Activated CD8-positive, alpha-beta T cell treated with anti-CD3 and anti-CD28 coated beads, Interleukin-2, amount 10 ng/mL, durations not matched to agents 7 days and 5 days (primary cell): ENCODE measurements at regions not wholly inside any gene's neighbourhood (a gene's known extent, or its start where the extent isn't known, plus 50 kb on each side); places are given as distances from the start of the nearest gene placed in this dataset.

Experiments
- ATAC-seq: fragments of 150-1000 bp; cut with Tn5 transposase; one replicate; pipeline ENCODE4 v1.10.0; 2021; ENCODE audit warnings: moderate library complexity
- CTCF ChIA-PET: fragments of 350-600 bp; sonication (Branson Sonifier 250); formaldehyde crosslinking; loops from one replicate; lab custom pipeline; 2021; ENCODE audit warnings: antibody characterized with exemption; lab: Charles Lee
- POLR2A ChIA-PET: fragments of 350-600 bp; sonication (Branson Sonifier 250); formaldehyde crosslinking; loops from one replicate; lab custom pipeline; 2021; ENCODE audit warnings: antibody characterized with exemption; lab: Charles Lee
- DNase-seq: peaks from one replicate; pipeline ENCODE4 v3.0.0-alpha.2; 2020
- H3K27ac Mint-ChIP-seq: one replicate; pipeline ENCODE4 v1.8.0; 2021; ENCODE audit warnings: mild to moderate bottlenecking, mixed read lengths
- H3K27me3 Mint-ChIP-seq: one replicate; pipeline ENCODE4 v1.8.0; 2021; ENCODE audit warnings: low read depth, mixed read lengths
- H3K36me3 Mint-ChIP-seq: one replicate; pipeline ENCODE4 v1.8.0; 2021; ENCODE audit warnings: low read depth, mixed read lengths
- H3K4me1 Mint-ChIP-seq: one replicate; pipeline ENCODE4 v1.8.0; 2021; ENCODE audit warnings: low read depth, mixed read lengths
- H3K4me3 Mint-ChIP-seq: one replicate; pipeline ENCODE4 v1.8.0; 2021; ENCODE audit warnings: mild to moderate bottlenecking, mixed read lengths
- H3K9me3 Mint-ChIP-seq: one replicate; pipeline ENCODE4 v1.8.0; 2022; ENCODE audit warnings: mixed read lengths; ENCODE audit not compliant: insufficient read depth

DNA sequence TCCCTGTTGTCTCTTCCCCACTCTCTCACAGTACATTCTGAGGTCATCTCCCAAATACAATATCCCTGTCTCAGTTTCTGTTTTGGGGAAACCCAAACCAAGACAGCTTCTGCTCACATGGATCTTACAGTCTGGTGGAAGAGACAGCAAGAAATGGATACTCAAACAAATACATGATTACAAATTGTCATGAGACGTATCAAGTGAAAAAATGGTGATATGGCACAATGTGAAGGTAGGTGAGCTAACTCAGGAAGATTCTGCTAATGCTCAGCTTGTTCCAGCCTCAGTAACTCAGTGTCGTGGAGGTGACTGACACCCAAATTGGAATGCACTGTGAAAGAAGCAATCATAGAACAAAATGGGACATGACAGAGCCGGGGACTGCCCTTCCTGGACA lies 68.3 kb downstream of the CHST1 start:
- ATAC-seq (no peak), DNase-seq (no peak)
- Mint-ChIP-seq H3K4me3 (no peak overlapping the region), H3K4me1 (no peaks in the 10 kb centered on the region), H3K36me3 (no peaks in the 10 kb centered on the region), H3K9me3 (no peaks in the 10 kb centered on the region), H3K27me3 (no peaks in the 10 kb centered on the region), H3K27ac (no peak overlapping the region)
- ChIA-PET CTCF (no interaction called here), POLR2A (no interaction called here)

DNA sequence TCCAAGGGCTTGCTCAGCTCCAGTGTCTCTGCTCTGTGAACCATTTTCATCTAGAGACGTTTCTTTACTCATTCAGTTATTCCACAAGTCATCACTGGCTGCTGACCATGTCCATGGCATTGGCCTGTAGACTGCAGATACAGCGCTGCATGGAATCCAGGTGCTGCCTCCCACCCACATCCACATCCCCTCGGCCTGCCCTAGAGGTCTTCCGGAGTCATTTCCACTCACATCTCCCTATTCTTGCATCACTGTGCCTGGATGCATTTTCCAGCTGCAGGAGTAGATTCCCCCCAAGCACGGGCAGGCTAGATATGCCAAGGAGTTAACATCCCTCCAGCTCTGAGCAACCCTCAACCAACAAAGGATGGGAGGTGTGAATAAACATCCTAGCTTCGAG lies 68.9 kb downstream of the CHST1 start:
- Mint-ChIP-seq H3K27ac (no peak overlapping the region), H3K4me3 (no peak overlapping the region), H3K36me3 (no peaks in the 10 kb centered on the region), H3K4me1 (no peaks in the 10 kb centered on the region), H3K27me3 (no peaks in the 10 kb centered on the region), H3K9me3 (no peaks in the 10 kb centered on the region)
- ATAC-seq (no peak), DNase-seq (no peak)
- ChIA-PET POLR2A (no interaction called here), CTCF (no interaction called here)

DNA sequence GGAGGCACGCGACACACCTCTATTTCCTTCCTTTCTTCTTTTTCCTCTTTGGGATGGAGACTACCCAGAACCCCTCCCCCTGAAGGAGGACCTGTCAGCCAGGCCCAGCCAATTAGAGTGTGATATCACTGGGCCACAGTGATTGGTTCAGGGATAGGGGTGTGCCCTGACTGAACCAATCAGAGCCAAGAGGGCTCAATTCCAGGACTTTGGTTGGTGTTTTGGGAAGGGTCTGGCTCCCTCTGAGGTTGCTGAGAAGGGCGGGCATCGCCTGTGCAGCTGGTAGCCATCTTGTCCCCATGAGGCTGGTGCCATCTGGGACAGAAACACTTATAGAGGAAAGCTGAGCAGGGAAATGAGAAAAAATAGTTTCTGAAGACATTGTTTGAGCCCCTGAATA lies 71.4 kb downstream of the CHST1 start:
- H3K9me3 Mint-ChIP-seq: no peaks in the 10 kb centered on the region
- H3K27ac Mint-ChIP-seq: no peak overlapping the region
- no peaks in the 10 kb centered on the region for H3K4me1 Mint-ChIP-seq
- no peak for DNase-seq
- no peak overlapping the region for H3K4me3 Mint-ChIP-seq
- H3K27me3 Mint-ChIP-seq: no peaks in the 10 kb centered on the region
- ChIA-PET CTCF (no interaction called here), POLR2A (no interaction called here)
- no peak for ATAC-seq
- H3K36me3 Mint-ChIP-seq: no peaks in the 10 kb centered on the region

- H3K27ac Mint-ChIP-seq: no peak overlapping the region
- ATAC-seq: no peak
- no peaks in the 10 kb centered on the region for H3K9me3 Mint-ChIP-seq
- no peaks in the 10 kb centered on the region for H3K27me3 Mint-ChIP-seq
- POLR2A ChIA-PET: no interaction called here
- CTCF ChIA-PET: interaction anchor here (1.1 kb wide), 1 partner anchor 8 kb away, joined by 3 read pairs; no protein-coding TSS in a partner anchor
- no peak overlapping the region for H3K4me3 Mint-ChIP-seq
- H3K36me3 Mint-ChIP-seq: no peaks in the 10 kb centered on the region
- no peak for DNase-seq
- no peaks in the 10 kb centered on the region for H3K4me1 Mint-ChIP-seq
Measured at GRCh38 chr11:45592636-45593035, 72.8 kb downstream of the CHST1 start.

DNA sequence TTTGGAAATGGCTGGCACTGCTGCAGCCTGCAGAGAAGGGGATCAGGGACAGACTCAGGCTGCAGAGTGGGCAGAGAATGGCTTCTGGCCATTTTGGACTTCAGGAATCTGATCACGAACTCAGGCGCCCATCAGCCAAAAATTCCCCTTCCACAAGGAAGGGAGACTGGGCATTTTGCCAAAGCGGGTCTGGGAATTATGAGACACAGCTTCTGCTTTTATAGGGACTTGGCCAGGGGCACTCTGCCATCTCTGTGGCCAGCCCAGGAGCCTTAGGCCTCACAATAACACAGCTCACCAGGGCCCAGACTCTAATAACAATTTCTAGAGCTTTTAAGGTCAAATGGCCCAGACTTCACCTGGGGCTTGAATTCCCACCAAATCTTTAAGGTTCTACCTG lies 74.7 kb downstream of the CHST1 start:
- ATAC-seq (no peak), DNase-seq (no peak)
- CTCF ChIA-PET: interaction anchor here (1.2 kb wide), 1 partner anchor 181 kb away, joined by 3 read pairs; no protein-coding TSS in a partner anchor
- no peaks in the 10 kb centered on the region for H3K4me1 Mint-ChIP-seq
- POLR2A ChIA-PET: no interaction called here
- peaks cover 6% of the 10 kb centered on the region for H3K27me3 Mint-ChIP-seq
- H3K9me3 Mint-ChIP-seq: no peaks in the 10 kb centered on the region
- H3K4me3 Mint-ChIP-seq: no peak overlapping the region
- H3K36me3 Mint-ChIP-seq: no peaks in the 10 kb centered on the region
- H3K27ac Mint-ChIP-seq: no peak overlapping the region

- Mint-ChIP-seq H3K4me3 (no peak overlapping the region), H3K36me3 (no peaks in the 10 kb centered on the region), H3K27me3 (peaks cover 10% of the 10 kb centered on the region), H3K27ac (no peak overlapping the region), H3K4me1 (no peaks in the 10 kb centered on the region), H3K9me3 (no peaks in the 10 kb centered on the region)
- no peak for DNase-seq
- ATAC-seq: no peak
- CTCF ChIA-PET: no interaction called here
- POLR2A ChIA-PET: no interaction called here
Measured at GRCh38 chr11:45585205-45585604, 80.2 kb downstream of the CHST1 start.

GRCh38 chr11:45583981-45584566 lies 81.3 kb downstream of the CHST1 start:
- POLR2A ChIA-PET: no interaction called here

GRCh38 chr11:45580399-45580798 lies 85.0 kb downstream of the CHST1 start:
- CTCF ChIA-PET: no interaction called here
- H3K27me3 Mint-ChIP-seq: peaks cover 4% of the 10 kb centered on the region
- no peaks in the 10 kb centered on the region for H3K36me3 Mint-ChIP-seq

More at GRCh38 chr11:45583981-45584566, 81.3 kb downstream of the CHST1 start:
- no peak for DNase-seq
- Mint-ChIP-seq H3K9me3 (no peaks in the 10 kb centered on the region), H3K4me1 (no peaks in the 10 kb centered on the region), H3K4me3 (no peak overlapping the region), H3K36me3 (no peaks in the 10 kb centered on the region), H3K27ac (no peak overlapping the region), H3K27me3 (peaks cover 10% of the 10 kb centered on the region)
- CTCF ChIA-PET: no interaction called here
- ATAC-seq: no peak

GRCh38 chr11:45578316-45578715 lies 87.1 kb downstream of the CHST1 start:
- no peaks in the 10 kb centered on the region for H3K4me1 Mint-ChIP-seq
- no peak overlapping the region for H3K27ac Mint-ChIP-seq
- H3K9me3 Mint-ChIP-seq: no peaks in the 10 kb centered on the region
- no peak for DNase-seq
- POLR2A ChIA-PET: no interaction called here
- H3K4me3 Mint-ChIP-seq: no peak overlapping the region
- no peak for ATAC-seq
- H3K36me3 Mint-ChIP-seq: no peaks in the 10 kb centered on the region
- CTCF ChIA-PET: no interaction called here
- H3K27me3 Mint-ChIP-seq: peaks cover 4% of the 10 kb centered on the region

More at GRCh38 chr11:45580399-45580798, 85.0 kb downstream of the CHST1 start:
- Mint-ChIP-seq H3K9me3 (no peaks in the 10 kb centered on the region), H3K27ac (no peak overlapping the region), H3K4me3 (no peak overlapping the region), H3K4me1 (no peaks in the 10 kb centered on the region)
- DNase-seq (peak; percentile 23), ATAC-seq (no peak)
- POLR2A ChIA-PET: no interaction called here

GRCh38 chr11:45577752-45578151 lies 87.7 kb downstream of the CHST1 start:
- CTCF ChIA-PET: no interaction called here
- Mint-ChIP-seq H3K27ac (no peak overlapping the region), H3K36me3 (no peaks in the 10 kb centered on the region), H3K27me3 (peaks cover 4% of the 10 kb centered on the region), H3K9me3 (no peaks in the 10 kb centered on the region), H3K4me1 (no peaks in the 10 kb centered on the region), H3K4me3 (no peak overlapping the region)
- DNase-seq (no peak), ATAC-seq (no peak)
- POLR2A ChIA-PET: no interaction called here

- Mint-ChIP-seq H3K36me3 (no peaks in the 10 kb centered on the region), H3K4me3 (no peak overlapping the region), H3K27ac (no peak overlapping the region), H3K27me3 (peaks cover under 1% of the 10 kb centered on the region), H3K9me3 (no peaks in the 10 kb centered on the region), H3K4me1 (no peaks in the 10 kb centered on the region)
- ChIA-PET POLR2A (no interaction called here), CTCF (no interaction called here)
- no peak for ATAC-seq
- DNase-seq: no peak
Measured at GRCh38 chr11:45576461-45577215, 88.8 kb downstream of the CHST1 start.

DNA sequence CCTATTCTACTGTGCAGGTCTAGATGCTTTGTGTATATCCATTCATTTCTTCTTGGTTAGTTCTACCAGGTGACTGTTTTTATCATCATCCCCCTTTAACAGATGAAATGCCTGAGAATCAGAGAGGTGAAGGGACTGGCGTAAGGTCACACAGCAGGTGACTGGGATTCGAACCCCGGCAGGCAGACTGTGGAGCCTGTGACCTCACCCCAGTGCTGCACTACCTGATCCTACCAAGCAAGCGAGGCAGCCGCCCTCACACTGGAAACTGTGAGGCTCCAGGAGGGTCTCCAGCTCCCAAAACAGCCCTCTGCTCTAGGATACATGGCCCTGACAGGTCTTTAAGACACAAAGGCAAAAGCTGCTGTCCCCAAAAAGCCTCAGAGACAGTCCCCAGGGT lies 91.7 kb downstream of the CHST1 start:
- DNase-seq (no peak), ATAC-seq (no peak)
- Mint-ChIP-seq H3K4me1 (no peaks in the 10 kb centered on the region), H3K4me3 (no peak overlapping the region), H3K36me3 (no peaks in the 10 kb centered on the region), H3K9me3 (no peaks in the 10 kb centered on the region), H3K27ac (no peak overlapping the region), H3K27me3 (no peaks in the 10 kb centered on the region)
- ChIA-PET POLR2A (interaction anchor here (0.6 kb wide), 1 partner anchor 1066 kb away, joined by 3 read pairs; no protein-coding TSS in a partner anchor), CTCF (interaction anchor here (1.6 kb wide), 1 partner anchor 198 kb away, joined by 4 read pairs; no protein-coding TSS in a partner anchor)
